Stimulated activated CD8-positive, alpha-beta memory T cell treated with anti-CD3 and anti-CD28 coated beads, Interleukin-7, amount 100 ng/mL, for 4 hours (primary cell): ENCODE measurements at regions not wholly inside any gene's neighbourhood (a gene's known extent, or its start where the extent isn't known, plus 50 kb on each side); places are given as distances from the start of the nearest gene placed in this dataset.

ENCODE experiments used
- DNase-seq, 2 donors: peaks; one replicate each; pipeline ENCODE4 v3.0.0-alpha.2; 2020; ENCODE audit warnings: low read depth in 2 of 2

DNA sequence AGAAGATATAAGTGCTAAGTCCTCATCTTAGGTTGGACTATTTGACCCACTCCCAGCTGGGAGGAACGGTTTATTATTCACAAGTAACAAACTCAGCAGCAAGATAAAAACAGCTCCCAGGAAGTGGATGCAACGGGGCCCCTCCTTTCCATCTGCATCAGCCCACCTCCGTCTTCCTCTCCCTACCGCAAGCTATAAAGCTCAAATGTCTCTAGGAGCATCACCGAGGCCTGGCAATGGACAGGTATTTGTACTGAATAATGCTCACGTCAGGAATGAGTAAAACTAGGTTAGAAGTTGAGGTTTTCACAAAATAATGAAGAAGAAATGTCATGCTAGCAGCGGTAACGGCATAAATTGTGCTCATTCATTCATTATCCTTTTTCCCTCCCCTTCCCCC, 408.7 kb upstream of the PSMD7 start:
- no peak for DNase-seq

DNA sequence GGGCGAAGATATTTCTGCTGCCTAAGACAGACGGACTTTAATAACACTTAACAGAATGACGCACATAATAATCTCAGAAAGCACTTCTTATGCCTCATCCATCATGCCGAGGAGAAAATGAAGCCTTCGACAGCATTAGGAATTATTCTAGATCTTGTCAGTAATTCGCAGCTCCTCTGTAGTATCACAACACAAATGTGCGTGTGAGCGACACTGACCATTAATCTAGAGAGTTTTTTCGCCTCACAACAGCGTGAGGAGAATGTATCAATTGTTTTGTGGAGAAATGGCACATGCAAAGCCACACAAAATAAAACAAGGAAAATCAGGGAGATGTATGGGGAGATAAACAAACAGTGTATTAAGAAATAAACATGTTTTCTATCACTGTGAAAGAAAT, 410.2 kb upstream of the PSMD7 start:
- DNase-seq = no peak

DNA sequence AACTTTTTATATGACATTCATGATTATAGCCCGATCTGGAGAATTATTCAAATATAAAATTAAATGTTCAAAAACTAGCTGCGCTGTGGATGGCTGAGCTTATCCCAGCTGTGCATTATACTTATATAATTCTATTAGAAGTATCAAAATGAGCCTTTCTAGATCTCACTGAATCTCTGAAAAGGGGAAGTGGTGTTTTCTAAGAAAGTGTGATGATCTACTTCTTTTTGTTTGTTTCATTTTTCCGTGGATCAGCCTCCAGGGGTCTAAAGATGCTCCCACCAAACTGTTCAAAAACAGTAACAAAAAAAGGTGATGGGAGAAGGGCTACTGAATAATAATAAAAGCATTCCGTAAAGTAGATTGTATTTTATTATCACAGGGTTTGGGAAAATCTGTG, 411.3 kb upstream of the PSMD7 start:
- DNase-seq = no peak

DNA sequence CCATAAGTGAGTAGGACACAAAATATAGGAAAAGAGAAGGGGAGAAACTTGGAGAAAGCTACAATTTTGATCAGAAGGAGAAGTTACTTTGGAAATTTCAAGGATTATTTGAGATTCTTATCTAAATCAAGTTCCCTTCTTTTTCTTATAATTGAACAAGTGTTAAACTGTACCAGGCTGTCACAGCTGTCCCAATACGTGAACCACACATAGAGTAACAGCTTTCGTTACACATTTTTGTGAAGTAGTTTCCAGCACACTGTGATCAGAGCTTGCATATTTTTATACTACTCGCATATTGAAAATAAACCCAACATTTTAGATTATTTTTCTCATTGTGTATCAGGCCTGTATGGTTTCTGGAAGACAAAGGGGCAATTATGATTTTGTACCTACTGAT, 412.8 kb upstream of the PSMD7 start:
- DNase-seq = no peak

DNA sequence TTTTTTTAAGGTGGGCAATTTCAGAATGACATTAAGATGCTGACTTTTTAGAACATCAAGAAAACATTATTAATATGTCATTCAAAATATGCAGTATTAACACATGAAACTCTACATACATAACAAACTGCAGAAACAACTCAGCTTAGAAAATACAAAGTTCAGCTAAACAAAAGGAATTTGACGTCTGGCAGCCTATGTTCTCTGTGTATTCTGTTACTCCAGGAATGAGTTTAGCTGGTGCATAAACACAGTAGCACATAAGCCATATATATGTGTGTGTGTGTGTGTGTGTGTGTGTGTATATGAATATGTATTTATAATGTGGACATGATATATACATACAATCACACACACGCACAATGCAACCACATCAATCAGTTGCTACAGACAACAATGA, 413.5 kb upstream of the PSMD7 start:
- DNase-seq = no peak

DNA sequence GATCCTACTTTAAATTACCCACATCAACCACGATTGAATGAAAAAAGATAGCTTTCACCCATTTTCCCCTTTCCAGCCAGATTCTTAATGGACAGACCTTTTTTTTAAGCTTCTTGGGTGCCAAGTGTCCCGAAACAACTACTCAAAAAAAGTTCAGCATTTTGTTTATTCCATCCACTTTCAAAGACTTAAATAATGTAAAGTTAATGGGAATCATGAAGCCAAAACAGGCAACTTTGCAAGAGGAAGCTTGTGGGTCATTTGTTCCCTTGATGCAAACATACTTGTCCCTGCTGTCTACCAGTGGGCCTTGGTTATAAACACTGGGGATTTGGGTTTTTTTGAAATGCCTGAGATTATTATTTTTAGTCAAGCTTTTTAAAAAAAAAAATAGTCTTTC, 414.0 kb upstream of the PSMD7 start:
- no peak for DNase-seq

DNA sequence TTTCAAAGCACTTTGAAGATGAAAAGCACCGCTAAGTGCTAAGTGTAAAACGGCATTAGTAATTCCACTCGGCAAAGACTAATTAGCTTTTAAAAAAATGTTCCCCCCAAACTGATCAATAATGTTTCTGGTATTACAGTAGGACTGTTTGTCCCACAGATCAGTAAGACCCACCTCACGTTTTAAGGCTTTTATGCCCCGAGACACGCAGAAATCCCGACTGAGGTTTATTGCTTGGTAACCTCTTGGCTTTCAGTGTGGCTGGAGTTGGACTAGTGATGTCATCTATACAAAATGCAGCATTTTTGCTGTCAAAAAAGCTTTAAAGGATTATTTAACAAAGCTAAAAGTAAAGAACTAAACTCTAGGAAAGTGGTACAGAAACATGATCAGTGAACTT, 414.6 kb upstream of the PSMD7 start:
- no peak for DNase-seq

DNA sequence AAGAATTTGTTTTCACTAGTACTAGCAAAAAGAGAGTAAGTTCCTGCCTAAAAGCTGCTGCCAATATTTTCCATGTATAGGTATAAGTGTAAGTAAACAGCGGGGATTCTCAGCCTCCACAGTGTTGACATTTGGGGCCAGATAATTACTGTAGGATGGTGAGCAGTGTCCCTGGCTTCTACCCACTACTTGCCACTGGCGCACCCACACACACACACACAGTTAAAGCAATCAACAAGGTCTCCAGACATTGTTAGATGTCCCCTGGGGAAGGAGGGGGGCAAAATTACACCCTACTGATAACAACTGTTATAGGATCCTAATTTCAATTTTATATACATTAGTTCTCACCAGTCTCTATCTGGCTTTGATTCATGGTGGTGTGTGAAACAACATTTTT, 417.0 kb upstream of the PSMD7 start:
- no peak for DNase-seq

DNA sequence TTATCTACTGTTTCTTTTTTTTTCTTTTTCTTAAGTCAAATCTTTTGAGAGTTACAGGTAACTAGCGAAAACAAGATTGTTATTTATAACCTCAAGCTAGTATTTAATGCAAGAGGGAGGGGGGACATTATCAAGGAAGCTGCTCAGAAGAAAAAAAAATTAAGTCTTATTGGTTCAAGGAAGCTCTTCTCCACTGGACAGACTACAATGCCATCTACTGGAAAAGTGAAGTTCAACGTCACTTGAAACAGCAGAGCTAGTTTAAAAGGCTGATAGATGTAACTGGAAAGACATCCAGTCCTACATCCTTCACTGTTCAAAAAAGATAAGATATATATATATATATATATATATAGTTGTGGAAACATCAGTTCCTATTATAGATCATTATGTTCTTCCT, 418.0 kb upstream of the PSMD7 start:
- no peak for DNase-seq

DNA sequence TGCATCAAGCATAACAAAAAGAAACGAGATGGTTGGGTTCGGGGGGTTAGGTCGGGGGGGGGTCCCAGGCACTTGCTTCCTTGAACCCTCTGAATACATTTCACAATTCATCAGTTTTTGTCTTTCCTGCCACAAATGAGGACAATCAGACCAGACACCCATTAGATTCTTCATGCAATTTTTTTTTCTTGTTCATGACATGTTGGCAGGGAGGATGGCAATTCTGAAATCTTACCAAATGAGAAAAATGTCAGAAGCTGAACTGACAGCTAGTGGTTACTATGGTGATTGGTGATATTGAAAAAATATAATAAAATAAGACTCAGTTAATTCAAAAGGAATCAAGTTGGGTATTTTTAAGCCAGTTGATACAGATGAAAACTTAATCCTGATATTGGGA, 419.5 kb upstream of the PSMD7 start:
- DNase-seq = no peak

DNA sequence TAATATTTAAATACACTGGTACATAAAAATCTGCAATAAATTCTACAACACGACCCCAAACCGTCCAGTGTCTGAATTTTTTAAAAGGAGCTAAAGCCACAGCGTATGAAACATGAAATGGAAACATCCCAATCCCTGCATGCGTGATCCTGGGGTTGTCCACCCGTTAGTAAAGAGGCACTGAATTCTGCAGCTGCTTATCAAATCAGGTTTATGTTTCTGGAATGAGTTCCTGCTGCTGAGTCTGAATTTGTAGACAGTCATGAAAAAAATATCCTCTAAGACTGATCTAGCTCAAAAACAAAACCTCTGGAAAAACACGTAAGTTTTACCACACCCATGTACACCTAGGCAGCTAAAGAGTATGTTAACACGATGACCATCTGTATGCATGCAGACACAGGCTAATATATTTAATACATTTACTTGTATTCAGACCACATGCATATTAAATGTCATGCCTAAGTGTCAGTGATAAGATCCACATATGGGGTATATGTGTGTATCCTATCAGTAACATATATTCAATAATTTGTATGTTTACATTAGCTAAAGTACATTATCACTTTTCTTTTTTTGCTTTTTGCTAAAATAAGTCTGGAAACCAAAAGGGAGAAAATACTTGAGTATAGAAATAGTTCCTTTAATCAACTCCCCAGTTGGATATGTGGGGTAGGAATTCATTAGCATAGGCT, 420.5 kb upstream of the PSMD7 start:
- no peak for DNase-seq

DNA sequence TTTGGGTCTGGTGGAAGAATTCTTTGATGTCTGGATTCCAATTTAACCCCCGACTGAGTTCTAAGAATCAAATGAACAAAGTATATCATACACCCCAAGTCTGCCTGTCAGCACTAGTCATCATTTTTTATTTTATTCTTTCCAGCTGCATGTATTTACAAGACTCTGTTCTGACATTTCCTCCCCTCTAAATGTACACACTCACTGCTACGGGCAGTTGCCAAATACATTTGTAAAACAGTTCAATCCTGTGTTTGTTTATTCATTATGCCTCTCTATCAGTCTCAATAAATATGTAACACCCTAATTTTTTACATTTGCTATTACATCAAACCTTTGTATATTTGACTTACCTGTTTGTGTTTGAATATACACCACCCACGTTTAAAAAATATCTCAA, 422.3 kb upstream of the PSMD7 start:
- DNase-seq = no peak

DNA sequence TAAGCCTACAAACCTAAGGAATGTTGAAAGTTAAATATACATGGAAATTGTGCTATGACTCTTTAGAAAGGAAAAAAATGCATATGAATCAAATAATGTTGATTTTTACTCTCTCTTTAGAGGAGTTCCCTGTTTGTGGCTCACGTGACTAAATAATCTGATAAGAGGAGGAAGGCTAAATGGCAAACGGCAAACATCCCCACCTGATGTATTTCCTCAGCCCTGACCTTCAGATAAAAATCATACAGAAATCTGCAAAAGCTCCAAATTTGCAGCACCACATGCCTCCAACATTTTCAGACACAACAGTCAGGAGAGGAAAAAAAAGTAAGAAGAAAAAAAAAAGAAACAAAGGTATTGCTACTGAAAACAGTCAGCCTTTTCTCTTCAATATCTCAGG, 423.0 kb upstream of the PSMD7 start:
- no peak for DNase-seq

DNA sequence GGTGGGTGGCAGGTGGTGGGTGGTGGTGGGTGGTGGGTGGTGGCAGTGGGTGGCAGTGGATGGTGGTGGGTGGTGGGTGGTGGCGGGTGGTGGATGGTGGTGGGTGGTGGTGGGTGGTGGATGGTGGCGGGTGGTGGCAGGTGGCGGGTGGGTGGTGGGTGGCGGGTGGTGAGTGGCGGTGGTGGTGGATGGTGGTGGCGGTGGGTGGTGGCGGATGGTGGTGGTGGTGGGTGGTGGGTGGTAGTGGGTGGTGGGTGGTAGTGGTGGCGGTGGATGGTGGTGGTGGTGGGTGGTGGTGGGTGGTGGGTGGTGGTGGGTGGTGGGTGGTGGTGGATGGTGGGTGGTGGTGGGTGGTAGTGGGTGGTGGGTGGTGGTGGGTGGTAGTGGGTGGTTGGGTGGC, 423.8 kb upstream of the PSMD7 start:
- DNase-seq = no peak

DNA sequence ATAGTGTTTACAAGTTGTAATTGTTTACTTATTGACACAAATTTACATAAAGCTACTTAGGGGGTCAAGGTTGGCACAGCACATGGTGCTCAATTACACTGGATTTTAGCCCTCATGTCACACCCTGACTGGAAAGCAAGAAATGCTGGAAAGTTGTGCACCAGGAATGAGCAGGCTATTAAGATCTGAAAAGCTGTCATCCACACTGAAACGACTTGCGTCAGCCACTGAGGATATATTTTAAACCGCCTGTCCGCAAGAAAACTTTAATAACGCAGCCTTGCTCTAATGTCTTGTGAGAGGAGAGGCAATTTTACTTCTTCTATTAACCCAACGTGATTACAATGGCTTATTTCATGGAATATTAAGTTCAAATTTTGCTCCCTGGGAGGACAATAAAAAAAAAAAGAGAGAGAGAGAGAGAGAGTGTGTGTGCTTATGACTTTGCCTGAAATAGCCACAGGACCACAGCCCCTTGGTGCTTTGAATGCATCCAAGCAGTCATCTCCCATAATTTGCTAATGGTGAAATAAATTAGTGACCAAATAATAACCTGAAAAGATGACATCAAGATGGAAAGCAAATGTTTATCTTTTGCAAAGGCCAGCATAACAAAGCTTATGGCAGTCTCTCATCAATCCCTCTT, 425.4 kb upstream of the PSMD7 start:
- no peak for DNase-seq

DNA sequence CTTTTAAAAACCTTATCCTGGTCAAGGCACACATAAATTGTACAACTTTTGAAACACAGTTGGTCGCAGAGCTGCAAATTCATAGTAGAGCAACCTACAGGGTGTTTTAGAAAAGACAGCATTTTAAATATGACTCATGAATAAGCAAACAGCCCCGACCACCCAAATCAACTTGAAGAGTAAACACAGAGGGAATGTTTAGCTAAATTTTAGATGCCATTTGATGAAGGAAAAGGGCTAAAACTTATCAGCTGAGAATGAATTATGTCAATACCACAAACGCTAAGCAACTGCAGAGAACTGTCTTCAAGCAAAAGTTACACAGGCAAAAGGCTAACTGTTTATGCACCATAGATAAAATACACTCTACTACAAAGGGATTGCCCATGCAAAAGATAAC, 427.5 kb upstream of the PSMD7 start:
- DNase-seq = no peak

DNA sequence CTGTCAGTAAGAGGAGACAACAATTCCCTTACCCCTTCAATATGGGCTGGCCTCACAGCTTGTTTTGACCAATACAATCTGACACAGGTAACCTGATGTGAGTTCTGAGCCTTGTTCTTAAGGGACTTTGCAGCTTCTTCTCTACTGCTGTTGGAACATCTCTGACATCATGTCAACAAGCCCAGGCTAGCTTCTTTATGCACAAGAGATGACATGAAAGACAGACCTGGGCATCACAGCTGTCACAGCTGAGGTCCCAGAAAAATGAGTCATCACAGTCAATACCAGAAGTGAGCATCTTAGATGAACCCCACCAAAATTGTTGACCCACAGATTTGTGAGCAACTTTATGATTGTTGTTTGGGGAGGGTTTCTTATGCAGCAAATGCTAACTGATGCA, 431.7 kb upstream of the PSMD7 start:
- no peak for DNase-seq

DNA sequence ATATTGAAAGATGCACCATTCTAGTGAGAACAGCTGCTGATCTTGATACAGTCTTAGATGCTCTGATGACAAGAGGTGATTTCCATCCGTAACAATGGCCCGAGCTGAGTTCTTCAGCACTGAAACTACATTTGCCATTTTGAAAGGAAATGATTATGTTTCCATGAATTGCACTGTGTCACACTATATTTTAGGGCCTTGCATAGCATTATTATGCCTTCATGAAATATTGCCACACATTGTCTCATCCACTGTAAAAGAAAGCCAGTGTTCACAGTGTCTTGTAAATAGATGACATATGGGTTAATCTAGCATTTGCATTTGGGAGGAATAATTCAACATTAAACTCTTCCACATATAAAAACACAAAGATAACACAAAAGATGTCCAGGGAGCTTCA, 438.3 kb upstream of the PSMD7 start:
- DNase-seq = no peak

DNA sequence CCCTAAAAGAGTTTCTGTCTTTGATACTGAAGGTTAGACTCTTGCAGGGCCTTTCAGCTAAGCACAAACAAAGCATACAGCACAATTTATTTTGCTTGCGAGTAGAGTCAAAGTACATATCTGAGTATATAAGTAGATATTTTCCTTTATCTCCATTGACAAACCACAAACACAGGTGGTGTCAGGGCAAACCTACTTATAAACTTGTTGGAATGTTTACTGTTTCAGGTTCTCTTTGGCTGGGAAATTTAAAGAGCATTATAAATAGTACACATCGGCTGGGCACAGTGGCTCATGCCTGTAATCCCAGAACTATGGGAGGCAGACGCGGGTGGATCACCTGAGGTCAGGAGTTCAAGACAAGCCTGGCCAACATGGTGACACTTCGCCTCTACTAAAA, 442.6 kb upstream of the PSMD7 start:
- DNase-seq = no peak

DNA sequence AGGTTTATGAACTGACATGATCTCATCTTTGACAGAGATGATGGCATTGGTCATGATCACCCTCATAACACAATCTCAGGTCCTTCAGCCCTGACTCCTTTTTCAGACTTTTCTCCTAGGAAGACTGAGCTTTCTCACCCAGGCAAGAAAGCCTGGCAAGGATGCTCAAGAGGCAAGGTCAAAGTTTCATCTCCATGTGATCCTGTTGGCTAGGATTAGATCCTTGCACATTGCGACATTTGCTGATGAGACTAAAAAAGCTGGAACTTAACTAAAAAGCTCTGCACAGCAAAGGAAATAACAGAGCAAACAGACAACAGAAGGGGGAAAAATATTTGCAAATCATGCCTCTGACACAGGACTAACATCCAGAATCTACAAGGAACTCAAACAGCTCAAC, 444.1 kb upstream of the PSMD7 start:
- no peak for DNase-seq

DNA sequence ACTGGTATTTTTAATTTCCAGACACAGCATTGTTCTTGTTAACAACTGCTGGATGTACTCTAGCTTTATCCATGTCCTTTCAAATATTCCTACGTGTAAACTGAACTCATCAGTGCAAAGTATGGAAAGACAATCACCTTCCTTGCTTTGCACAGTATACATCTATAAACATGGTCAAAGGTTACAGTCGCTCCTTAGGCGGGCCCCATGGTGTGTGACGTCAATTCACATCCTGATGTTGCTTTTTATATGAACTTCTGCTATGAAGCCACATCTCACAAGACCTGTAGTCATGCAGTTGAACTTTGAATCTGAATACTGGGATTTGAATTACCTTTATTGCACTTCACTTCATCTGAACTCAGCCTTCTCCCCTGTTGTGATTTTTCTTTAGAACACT, 447.6 kb upstream of the PSMD7 start:
- DNase-seq = no peak

DNA sequence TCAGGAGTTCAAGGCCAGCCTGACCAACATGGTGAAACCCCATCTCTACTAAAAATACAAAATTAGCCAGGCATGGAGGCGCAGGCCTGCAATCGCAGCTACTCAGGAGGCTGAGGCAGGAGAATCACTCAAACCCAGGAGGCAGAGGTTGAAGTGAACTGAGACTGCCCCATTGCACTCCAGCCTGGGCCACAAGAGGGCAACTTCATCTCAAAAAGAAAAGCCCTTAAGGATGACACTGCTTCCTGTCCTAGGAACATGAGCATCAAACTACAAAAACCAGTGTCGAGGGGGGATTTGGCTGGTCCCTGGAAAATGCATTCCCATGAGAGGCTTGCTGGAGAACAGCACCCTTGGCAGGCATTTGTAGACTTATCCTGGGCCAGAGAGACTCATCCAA, 449.5 kb upstream of the PSMD7 start:
- DNase-seq = no peak

DNA sequence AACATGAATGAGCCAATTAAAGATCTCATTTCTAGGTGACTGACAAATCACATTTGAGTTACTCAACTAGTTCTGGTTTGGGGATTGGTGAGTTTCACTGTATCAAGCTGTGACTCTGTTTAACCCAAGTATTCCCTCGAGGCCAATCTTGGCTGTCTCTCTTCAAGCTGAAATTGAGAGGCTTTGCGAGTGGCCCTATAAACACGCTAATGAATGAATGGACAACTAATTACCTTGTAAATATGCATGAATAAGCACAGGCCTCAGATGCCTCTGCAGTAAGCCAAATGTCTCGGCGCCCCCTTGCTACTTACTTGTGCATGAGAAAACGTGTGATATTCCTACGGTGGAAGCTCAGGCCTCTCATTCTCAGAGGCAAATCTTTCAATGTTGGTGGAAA, 450.3 kb upstream of the PSMD7 start:
- no peak for DNase-seq

DNA sequence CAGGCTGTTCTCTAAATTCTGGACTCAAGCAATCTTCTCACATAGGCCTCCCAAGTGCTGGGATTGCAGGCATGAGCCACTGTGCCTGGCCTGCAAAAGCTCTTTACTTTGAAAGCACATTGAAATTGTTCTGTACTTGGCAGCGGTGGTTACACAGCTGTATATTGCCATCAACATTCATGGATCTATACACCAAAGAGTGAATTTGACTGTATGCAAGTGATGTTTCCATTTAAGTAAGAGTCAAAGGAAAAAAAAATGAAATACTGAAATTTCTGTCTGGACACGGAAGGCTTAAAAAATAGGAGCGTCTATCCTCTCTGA, 450.6 kb upstream of the PSMD7 start:
- DNase-seq = no peak
